ENCODE measurements at regions not wholly inside any gene's neighbourhood (a gene's known extent, or its start where the extent isn't known, plus 50 kb on each side); places are given as distances from the start of the nearest gene placed in this dataset.

DNA sequence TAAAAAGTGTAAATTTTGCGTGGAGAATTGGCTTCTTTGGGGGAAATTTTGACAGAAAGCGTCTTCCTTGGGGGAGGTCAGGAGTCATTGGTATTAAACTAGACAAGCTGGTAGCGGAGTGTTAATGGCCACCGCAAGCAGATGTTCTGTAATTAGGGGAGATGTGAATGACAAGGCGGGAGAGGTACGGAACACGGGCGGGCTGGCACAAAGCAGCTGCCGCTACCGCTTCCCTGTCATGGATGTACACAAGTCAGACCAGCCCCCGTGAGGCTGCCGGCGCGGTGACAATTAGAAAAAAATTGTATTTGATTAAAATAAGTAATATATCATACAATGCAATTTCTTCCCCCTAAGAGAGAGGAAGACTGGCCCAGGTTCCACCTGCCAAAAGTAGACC, 501.6 kb downstream of the VRK1 start:
- TF ChIP-seq, protein P1, sequence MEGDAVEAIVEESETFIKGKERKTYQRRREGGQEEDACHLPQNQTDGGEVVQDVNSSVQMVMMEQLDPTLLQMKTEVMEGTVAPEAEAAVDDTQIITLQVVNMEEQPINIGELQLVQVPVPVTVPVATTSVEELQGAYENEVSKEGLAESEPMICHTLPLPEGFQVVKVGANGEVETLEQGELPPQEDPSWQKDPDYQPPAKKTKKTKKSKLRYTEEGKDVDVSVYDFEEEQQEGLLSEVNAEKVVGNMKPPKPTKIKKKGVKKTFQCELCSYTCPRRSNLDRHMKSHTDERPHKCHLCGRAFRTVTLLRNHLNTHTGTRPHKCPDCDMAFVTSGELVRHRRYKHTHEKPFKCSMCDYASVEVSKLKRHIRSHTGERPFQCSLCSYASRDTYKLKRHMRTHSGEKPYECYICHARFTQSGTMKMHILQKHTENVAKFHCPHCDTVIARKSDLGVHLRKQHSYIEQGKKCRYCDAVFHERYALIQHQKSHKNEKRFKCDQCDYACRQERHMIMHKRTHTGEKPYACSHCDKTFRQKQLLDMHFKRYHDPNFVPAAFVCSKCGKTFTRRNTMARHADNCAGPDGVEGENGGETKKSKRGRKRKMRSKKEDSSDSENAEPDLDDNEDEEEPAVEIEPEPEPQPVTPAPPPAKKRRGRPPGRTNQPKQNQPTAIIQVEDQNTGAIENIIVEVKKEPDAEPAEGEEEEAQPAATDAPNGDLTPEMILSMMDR (IDR thresholded peaks at IDR 0.05; ENCODE audit: poor library complexity) = no peak
- no peak for TF ChIP-seq EZH2 (IDR thresholded peaks at IDR 0.05; ENCODE audit: borderline replicate concordance)
- TF ChIP-seq EZH2phosphoT487 (IDR thresholded peaks at IDR 0.05; ENCODE audit: low read depth, severe bottlenecking, unreplicated experiment) = no peak
